Keratinocyte (primary cell): ENCODE measurements at regions not wholly inside any gene's neighbourhood (a gene's known extent, or its start where the extent isn't known, plus 50 kb on each side); places are given as distances from the start of the nearest gene placed in this dataset.

Source experiments
- DNase-seq: peaks from one replicate; pipeline ENCODE4 v3.0.0-alpha.2; 2011; ENCODE audit warnings: low read depth, missing footprints, low spot score
- FAIRE-seq: peaks from 2 replicates; lab custom pipeline; 2011; peaks lifted over from hg19 to GRCh38; lab: Jason Lieb, UNC
- H2AFZ ChIP-seq: 2 replicates; pipeline ENCODE4 v1.6.0; 2012; ENCODE audit warnings: low read length, control low read depth, inconsistent platforms; ENCODE audit not compliant: control insufficient read depth
- H3K27ac ChIP-seq: 2 replicates; pipeline ENCODE4 v1.5.1; 2011; ENCODE audit warnings: low read length; ENCODE audit not compliant: control insufficient read depth, insufficient read depth
- H3K27me3 ChIP-seq: 3 replicates; pipeline ENCODE4 v1.6.0; 2011; ENCODE audit warnings: low read length; ENCODE audit not compliant: control insufficient read depth, insufficient read depth; ENCODE audit errors: extremely low read depth
- H3K36me3 ChIP-seq, 2 experiments: 2 replicates in 1 of 2; 3 replicates in 1 of 2; pipeline ENCODE4 v1.5.1; 2011; ENCODE audit warnings: low read length in 2 of 2, mild to moderate bottlenecking in 1 of 2; ENCODE audit not compliant: control insufficient read depth in 2 of 2, insufficient read depth in 2 of 2; ENCODE audit errors: extremely low read depth in 1 of 2
- H3K4me1 ChIP-seq: 3 replicates; pipeline ENCODE4 v1.5.1; 2011; ENCODE audit warnings: low read length; ENCODE audit not compliant: control insufficient read depth, insufficient read depth; ENCODE audit errors: extremely low read depth
- H3K4me2 ChIP-seq: 3 replicates; pipeline ENCODE4 v1.6.0; 2011; ENCODE audit warnings: low read depth, low read length; ENCODE audit not compliant: control insufficient read depth, insufficient read depth; ENCODE audit errors: extremely low read depth
- H3K4me3 ChIP-seq, 3 experiments: fragments of 200-600 bp in 1 of 3; sonication (generic) in 1 of 3; 2 replicates in 2 of 3; 3 replicates in 1 of 3; pipeline ENCODE4 v1.5.1; 2011 to 2016; ENCODE audit warnings: low read length in 3 of 3, mild to moderate bottlenecking in 3 of 3, control low read depth in 2 of 3, inconsistent platforms in 1 of 3, low read depth in 1 of 3, mixed read lengths in 1 of 3, mixed run types in 1 of 3, moderate library complexity in 1 of 3; ENCODE audit not compliant: control insufficient read depth in 2 of 3, insufficient read depth in 2 of 3; ENCODE audit errors: extremely low read depth in 1 of 3
- H3K79me2 ChIP-seq: 2 replicates; pipeline ENCODE4 v1.6.0; 2012; ENCODE audit warnings: low read length; ENCODE audit not compliant: control insufficient read depth, insufficient read depth
- H3K9ac ChIP-seq: 3 replicates; pipeline ENCODE4 v1.6.0; 2011; ENCODE audit warnings: low read length; ENCODE audit not compliant: control insufficient read depth, insufficient read depth; ENCODE audit errors: extremely low read depth
- H3K9me1 ChIP-seq: 3 replicates; pipeline ENCODE4 v1.6.0; 2011; ENCODE audit warnings: low read length; ENCODE audit not compliant: control insufficient read depth, insufficient read depth; ENCODE audit errors: extremely low read depth
- H3K9me3 ChIP-seq: 2 replicates; pipeline ENCODE4 v1.5.1; 2012; ENCODE audit warnings: low read depth, low read length; ENCODE audit not compliant: control insufficient read depth
- H4K20me1 ChIP-seq: 3 replicates; pipeline ENCODE4 v1.6.0; 2011; ENCODE audit warnings: low read length; ENCODE audit not compliant: control insufficient read depth, insufficient read depth; ENCODE audit errors: extremely low read depth
- EZH2 ChIP-seq: IDR thresholded peaks from one replicate; pipeline ENCODE4 v1.6.1; 2012; ENCODE audit warnings: inconsistent platforms, mild to moderate bottlenecking, low read length, moderate library complexity
- dilution Hi-C: fragments of 300-500 bp; cut with MboI; formaldehyde crosslinking; loops from one replicate; pipeline ENCODE4 v1.7.0; 2020; ENCODE audit warnings: low sequenced_read_pairs; ENCODE audit not compliant: extremely low pct_ligation_motif_present
- TF ChIP-seq, protein P1 (sequence below), 3 experiments: IDR thresholded peaks in 1 of 3; conservative IDR thresholded peaks in 1 of 3; optimal IDR thresholded peaks in 1 of 3; 2 replicates in 2 of 3; 3 replicates in 1 of 3; pipeline versions ENCODE3 to v1.5.1; 2011; ENCODE audit warnings: low read length in 3 of 3, mild to moderate bottlenecking in 3 of 3, moderate library complexity in 2 of 3, control low read depth in 1 of 3, inconsistent platforms in 1 of 3; ENCODE audit not compliant: insufficient read depth in 2 of 3; ENCODE audit errors: extremely low read depth in 1 of 3

DNA sequence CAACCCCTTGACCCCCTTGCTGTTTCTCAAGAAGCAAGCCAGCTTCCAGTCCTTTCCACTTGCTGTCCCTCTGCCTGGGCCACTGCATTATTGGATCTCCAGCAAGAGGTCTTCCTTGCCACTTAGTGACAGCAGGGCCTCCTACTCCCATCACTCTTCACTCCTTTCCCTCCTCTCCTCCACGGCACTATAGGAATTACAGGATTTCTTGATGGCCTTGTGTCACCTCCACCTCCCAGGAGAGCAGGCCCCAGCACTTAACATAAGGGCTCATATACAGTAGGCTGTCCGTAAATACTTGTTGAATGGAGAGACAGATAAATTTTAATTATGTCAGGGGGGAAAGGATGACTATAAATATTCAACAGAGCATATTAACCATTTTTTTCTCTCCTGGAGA lies 129.4 kb downstream of the SP3 start:
- Histone ChIP-seq H3K9ac (no peak overlapping the region), H3K9me3 (no peaks in the 10 kb centered on the region), H3K79me2 (no peaks in the 10 kb centered on the region), H3K4me2 (no peak overlapping the region), H3K4me1 (no peaks in the 10 kb centered on the region), H3K36me3 (no peaks in the 10 kb centered on the region), H3K27me3 (no peaks in the 10 kb centered on the region), H3K4me3 (no peak overlapping the region), H3K9me1 (no peaks in the 10 kb centered on the region), H4K20me1 (no peaks in the 10 kb centered on the region), H3K27ac (no peak overlapping the region), H2AFZ (no peak overlapping the region)
- FAIRE-seq (no peak), DNase-seq (no peak)
- TF ChIP-seq, protein P1, sequence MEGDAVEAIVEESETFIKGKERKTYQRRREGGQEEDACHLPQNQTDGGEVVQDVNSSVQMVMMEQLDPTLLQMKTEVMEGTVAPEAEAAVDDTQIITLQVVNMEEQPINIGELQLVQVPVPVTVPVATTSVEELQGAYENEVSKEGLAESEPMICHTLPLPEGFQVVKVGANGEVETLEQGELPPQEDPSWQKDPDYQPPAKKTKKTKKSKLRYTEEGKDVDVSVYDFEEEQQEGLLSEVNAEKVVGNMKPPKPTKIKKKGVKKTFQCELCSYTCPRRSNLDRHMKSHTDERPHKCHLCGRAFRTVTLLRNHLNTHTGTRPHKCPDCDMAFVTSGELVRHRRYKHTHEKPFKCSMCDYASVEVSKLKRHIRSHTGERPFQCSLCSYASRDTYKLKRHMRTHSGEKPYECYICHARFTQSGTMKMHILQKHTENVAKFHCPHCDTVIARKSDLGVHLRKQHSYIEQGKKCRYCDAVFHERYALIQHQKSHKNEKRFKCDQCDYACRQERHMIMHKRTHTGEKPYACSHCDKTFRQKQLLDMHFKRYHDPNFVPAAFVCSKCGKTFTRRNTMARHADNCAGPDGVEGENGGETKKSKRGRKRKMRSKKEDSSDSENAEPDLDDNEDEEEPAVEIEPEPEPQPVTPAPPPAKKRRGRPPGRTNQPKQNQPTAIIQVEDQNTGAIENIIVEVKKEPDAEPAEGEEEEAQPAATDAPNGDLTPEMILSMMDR (optimal IDR thresholded peaks at IDR 0.05 in 1 of 3, IDR thresholded peaks at IDR 0.05 in 1 of 3, conservative IDR thresholded peaks at IDR 0.05 in 1 of 3; ENCODE audit: extremely low read depth in 1 of 3, insufficient read depth in 2 of 3, low read length in 3 of 3), result no peak
- TF ChIP-seq EZH2, result no peak
- dilution Hi-C loops, result no loop called here

DNA sequence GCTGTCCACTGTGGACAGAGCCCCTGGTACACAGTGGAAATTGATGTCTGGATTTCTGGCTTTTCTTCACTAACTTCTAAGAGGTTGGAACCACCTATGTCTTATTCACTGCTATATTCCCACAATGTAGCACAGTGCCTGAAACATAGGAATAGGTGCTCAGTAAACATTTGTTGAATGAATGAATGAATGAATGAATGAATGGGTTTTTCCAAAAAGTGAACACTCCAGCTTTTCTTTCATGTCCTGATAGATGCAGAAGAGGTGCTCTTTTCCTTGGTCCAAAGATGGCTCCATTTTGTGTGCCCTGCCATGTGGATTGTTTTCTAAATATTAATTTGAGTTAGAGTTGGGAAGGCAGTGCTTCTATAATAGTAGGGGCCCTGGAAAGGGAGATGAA lies 124.1 kb downstream of the SP3 start:
- no peak for DNase-seq
- dilution Hi-C loops, result no loop called here
- no peaks in the 10 kb centered on the region for H3K4me1 ChIP-seq
- H3K79me2 ChIP-seq, result no peaks in the 10 kb centered on the region
- H3K27me3 ChIP-seq, result no peaks in the 10 kb centered on the region
- no peak for FAIRE-seq
- H3K27ac ChIP-seq, result no peak overlapping the region
- H3K9me3 ChIP-seq, result no peaks in the 10 kb centered on the region
- no peaks in the 10 kb centered on the region for H3K9me1 ChIP-seq
- no peak overlapping the region for H3K4me3 ChIP-seq
- no peak overlapping the region for H3K4me2 ChIP-seq
- no peaks in the 10 kb centered on the region for H3K36me3 ChIP-seq
- TF ChIP-seq, protein P1 (optimal IDR thresholded peaks at IDR 0.05 in 1 of 3, IDR thresholded peaks at IDR 0.05 in 1 of 3, conservative IDR thresholded peaks at IDR 0.05 in 1 of 3; ENCODE audit: extremely low read depth in 1 of 3, insufficient read depth in 2 of 3, low read length in 3 of 3), result no peak
- no peak for TF ChIP-seq EZH2
- H4K20me1 ChIP-seq, result no peaks in the 10 kb centered on the region
- H3K9ac ChIP-seq, result no peak overlapping the region
- H2AFZ ChIP-seq, result no peak overlapping the region
